Right lobe of liver (tissue), 6 donors: ENCODE measurements at regions not wholly inside any gene's neighbourhood (a gene's known extent, or its start where the extent isn't known, plus 50 kb on each side); places are given as distances from the start of the nearest gene placed in this dataset.

Experiments
- ATAC-seq, 4 donors: fragments of 200-7000 bp; cut with Tn5 transposase; one replicate each; pipeline ENCODE4 v1.9.1; 2020; ENCODE audit warnings: mild to moderate bottlenecking in 4 of 4, moderate library complexity in 4 of 4
- DNase-seq, 3 donors: peaks; one replicate each; pipeline ENCODE4 v3.0.0-alpha.2; 2020
- H3K27ac ChIP-seq, 3 donors: fragments of 200-600 bp; one replicate each; pipeline ENCODE4 v1.8.0; 2022
- H3K27me3 ChIP-seq, 2 donors: fragments of 200-600 bp; one replicate each; pipeline ENCODE4 v1.8.0; 2022
- H3K36me3 ChIP-seq, 4 donors: fragments of 200-600 bp; sonication (generic) in 1 of 4; one replicate each; pipeline versions ENCODE4 v1.5.1 to v1.8.0; 2017 to 2022; ENCODE audit warnings: control low read depth in 1 of 4
- H3K4me1 ChIP-seq, 4 donors: fragments of 200-600 bp; sonication (generic) in 1 of 4; one replicate each; pipeline versions ENCODE4 v1.5.1 to v1.8.0; 2017 to 2022; ENCODE audit warnings: control low read depth in 1 of 4
- H3K4me3 ChIP-seq, 3 donors: fragments of 200-600 bp; one replicate each; pipeline ENCODE4 v1.8.0; 2022
- H3K9me3 ChIP-seq, 4 donors: fragments of 200-600 bp; sonication (generic) in 1 of 4; one replicate each; pipeline versions ENCODE4 v1.5.1 to v1.8.0; 2017 to 2022; ENCODE audit warnings: control low read depth in 1 of 4
- POLR2A ChIP-seq: fragments of 450-650 bp; IDR thresholded peaks from one replicate; pipeline ENCODE4 v1.6.1; 2017; ENCODE audit warnings: antibody characterized with exemption, mild to moderate bottlenecking
- WGBS: methylation state at CpG from one replicate; pipeline ENCODE4 v1.1.6; 2018; ENCODE audit warnings: low coverage, low lambda C conversion rate; ENCODE audit not compliant: insufficient coverage; ENCODE audit errors: missing lambda C conversion rate; 5-methylcytosine and 5-hydroxymethylcytosine counted together
- intact Hi-C, 2 donors: fragments of 100-400 bp; cut with DNase I; formaldehyde crosslinking; loops; one replicate each; pipeline versions ENCODE4 v1.11.2 to v1.14.1; 2022
- TF ChIP-seq, protein P1 (sequence below), 4 donors: fragments of 200-600 bp in 3 of 4; fragments of 450-650 bp in 1 of 4; IDR thresholded peaks; one replicate each; pipeline versions ENCODE4 v1.5.1 to v1.8.0; 2016 to 2022; ENCODE audit warnings: antibody characterized with exemption in 4 of 4, mild to moderate bottlenecking in 2 of 4
- donor health status: DM: no; HTN: yes; CAD: no.
- donor health status: DM: no; HTN: no; CAD: no.
- donor health status: DM: no; HTN: no; CAD: no.
- donor health status: DM: no; HTN: yes; CAD: no.
- donor health status: DM: no; HTN: yes; CAD: no.

DNA sequence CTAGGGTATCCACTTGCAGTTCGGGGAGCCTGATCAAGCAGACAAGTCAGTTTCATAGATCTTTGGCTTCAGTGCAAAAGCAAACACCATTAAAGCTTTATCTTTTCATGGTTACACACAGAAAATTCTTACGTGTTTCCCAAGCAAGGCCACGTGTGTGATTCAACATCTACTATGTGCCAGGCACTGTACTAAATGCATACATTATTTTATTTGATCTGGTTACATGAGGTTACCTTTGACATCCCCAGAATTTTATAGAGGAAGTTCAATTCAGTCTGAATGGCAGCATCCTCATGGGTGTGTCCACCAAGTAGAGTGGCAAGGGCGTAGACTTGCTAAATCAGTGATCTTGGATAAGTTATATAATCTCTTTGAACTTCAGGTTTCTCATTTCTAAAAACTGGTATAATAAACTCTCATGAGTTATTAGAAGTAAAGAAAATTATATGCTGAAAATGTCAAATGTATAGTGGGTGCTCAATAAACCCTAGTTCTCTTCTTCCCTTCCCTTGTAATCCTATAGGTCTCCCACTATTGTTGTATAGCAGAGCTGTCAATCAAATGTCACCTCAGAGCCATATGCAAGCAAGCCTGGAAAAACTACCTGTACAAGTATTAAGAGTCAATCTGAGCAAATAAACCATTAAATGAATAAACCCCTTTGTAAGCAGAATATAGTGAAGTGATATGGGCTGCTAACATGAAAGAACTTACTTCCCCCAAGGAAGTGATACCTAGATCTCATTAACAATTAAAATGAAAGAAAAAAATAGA lies 50.3 kb upstream of the TMX1 start:
- intact Hi-C loops = no loop called here
- Histone ChIP-seq H3K4me1 (no peaks in the 10 kb centered on the region), H3K36me3 (no peaks in the 10 kb centered on the region), H3K9me3 (no peaks in the 10 kb centered on the region), H3K4me3 (no peak overlapping the region), H3K27ac (no peak overlapping the region), H3K27me3 (no peaks in the 10 kb centered on the region)
- TF ChIP-seq, protein P1, sequence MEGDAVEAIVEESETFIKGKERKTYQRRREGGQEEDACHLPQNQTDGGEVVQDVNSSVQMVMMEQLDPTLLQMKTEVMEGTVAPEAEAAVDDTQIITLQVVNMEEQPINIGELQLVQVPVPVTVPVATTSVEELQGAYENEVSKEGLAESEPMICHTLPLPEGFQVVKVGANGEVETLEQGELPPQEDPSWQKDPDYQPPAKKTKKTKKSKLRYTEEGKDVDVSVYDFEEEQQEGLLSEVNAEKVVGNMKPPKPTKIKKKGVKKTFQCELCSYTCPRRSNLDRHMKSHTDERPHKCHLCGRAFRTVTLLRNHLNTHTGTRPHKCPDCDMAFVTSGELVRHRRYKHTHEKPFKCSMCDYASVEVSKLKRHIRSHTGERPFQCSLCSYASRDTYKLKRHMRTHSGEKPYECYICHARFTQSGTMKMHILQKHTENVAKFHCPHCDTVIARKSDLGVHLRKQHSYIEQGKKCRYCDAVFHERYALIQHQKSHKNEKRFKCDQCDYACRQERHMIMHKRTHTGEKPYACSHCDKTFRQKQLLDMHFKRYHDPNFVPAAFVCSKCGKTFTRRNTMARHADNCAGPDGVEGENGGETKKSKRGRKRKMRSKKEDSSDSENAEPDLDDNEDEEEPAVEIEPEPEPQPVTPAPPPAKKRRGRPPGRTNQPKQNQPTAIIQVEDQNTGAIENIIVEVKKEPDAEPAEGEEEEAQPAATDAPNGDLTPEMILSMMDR (IDR thresholded peaks at IDR 0.05) = no peak
- TF ChIP-seq POLR2A = no peak
- 85% methylated on average over 4 of the region's 4 CpGs for WGBS
- DNase-seq = no peak
- no peak for ATAC-seq
